Caco-2 (cell line): ENCODE measurements at regions not wholly inside any gene's neighbourhood (a gene's known extent, or its start where the extent isn't known, plus 50 kb on each side); places are given as distances from the start of the nearest gene placed in this dataset.
"Not testable (repeated sequence)": the region's sequence is repeated elsewhere in the genome, so short reads cannot be mapped to it uniquely, and the experiment has no call there.

Experiments
- BruUV-seq: library from RNA; stranded (reverse); fragments of 400-500 nt; replicated peaks from 2 replicates; lab custom pipeline; 2021; lab: Mats Ljungman, UMichigan
- CTCF ChIA-PET: fragments of 300-600 bp; sonication (Branson Sonifier 250); formaldehyde crosslinking; loops from one replicate; lab custom pipeline; 2022; ENCODE audit warnings: antibody characterized with exemption; lab: Charles Lee
- POLR2A ChIA-PET: fragments of 300-600 bp; sonication (Branson Sonifier 250); formaldehyde crosslinking; loops from one replicate; lab custom pipeline; 2022; ENCODE audit warnings: antibody characterized with exemption; lab: Charles Lee
- DNase-seq, 2 experiments: peaks; one replicate each; pipeline versions ENCODE4 v3.0.0 to v3.0.0-alpha.2; 2020 to 2022
- H3K27me3 ChIP-seq: replicated peaks from 2 replicates; pipeline ENCODE4 v1.6.0; 2011; ENCODE audit warnings: low read length; ENCODE audit not compliant: control insufficient read depth, insufficient read depth
- H3K36me3 ChIP-seq: 2 replicates; pipeline ENCODE4 v1.5.1; 2011; ENCODE audit warnings: low read length; ENCODE audit not compliant: control insufficient read depth, insufficient read depth
- H3K4me1 ChIP-seq: fragments of 250-450 bp; sonication (Bioruptor Pico); 2 replicates; pipeline ENCODE4 v1.5.1; 2020; ENCODE audit warnings: mild to moderate bottlenecking
- H3K4me3 ChIP-seq: 2 replicates; pipeline ENCODE4 v1.5.1; 2011; ENCODE audit warnings: low read depth, mild to moderate bottlenecking, control low read depth, low read length
- H3K9me3 ChIP-seq: fragments of 250-450 bp; sonication (Bioruptor Pico); 2 replicates; pipeline ENCODE4 v1.5.1; 2020; ENCODE audit warnings: mild to moderate bottlenecking, moderate library complexity
- H3K27ac Mint-ChIP-seq: one replicate; pipeline ENCODE4 v1.8.0; 2022; ENCODE audit warnings: mixed read lengths; ENCODE audit not compliant: unreplicated experiment
- H3K27me3 Mint-ChIP-seq: one replicate; pipeline ENCODE4 v1.8.0; 2022; ENCODE audit warnings: mixed read lengths; ENCODE audit not compliant: insufficient read depth, unreplicated experiment
- H3K36me3 Mint-ChIP-seq: one replicate; pipeline ENCODE4 v1.8.0; 2022; ENCODE audit warnings: mild to moderate bottlenecking, mixed read lengths; ENCODE audit not compliant: insufficient read depth, unreplicated experiment
- H3K4me1 Mint-ChIP-seq: one replicate; pipeline ENCODE4 v1.8.0; 2022; ENCODE audit warnings: low read depth, mixed read lengths; ENCODE audit not compliant: unreplicated experiment
- H3K4me3 Mint-ChIP-seq: one replicate; pipeline ENCODE4 v1.8.0; 2022; ENCODE audit warnings: mild to moderate bottlenecking, moderate library complexity, mixed read lengths; ENCODE audit not compliant: unreplicated experiment
- H3K9me3 Mint-ChIP-seq: one replicate; pipeline ENCODE4 v1.8.0; 2022; ENCODE audit warnings: mixed read lengths; ENCODE audit not compliant: unreplicated experiment
- CTCF ChIP-seq, 2 experiments: fragments of 200-600 bp in 1 of 2; IDR thresholded peaks; 1 replicate in 1 of 2; 2 replicates in 1 of 2; pipeline versions ENCODE4 v1.5.1 to v1.8.0; 2011 to 2022; ENCODE audit warnings: antibody characterized with exemption in 1 of 2, control low read depth in 1 of 2, inconsistent platforms in 1 of 2, low read depth in 1 of 2, low read length in 1 of 2, mild to moderate bottlenecking in 1 of 2, moderate library complexity in 1 of 2; ENCODE audit not compliant: insufficient read depth in 1 of 2, severe bottlenecking in 1 of 2, unreplicated experiment in 1 of 2
- intact Hi-C: fragments of 100-400 bp; cut with micrococcal nuclease; formaldehyde crosslinking; loops from one replicate; pipeline ENCODE4 v1.10.0; 2022; ENCODE audit not compliant: unreplicated experiment

DNA sequence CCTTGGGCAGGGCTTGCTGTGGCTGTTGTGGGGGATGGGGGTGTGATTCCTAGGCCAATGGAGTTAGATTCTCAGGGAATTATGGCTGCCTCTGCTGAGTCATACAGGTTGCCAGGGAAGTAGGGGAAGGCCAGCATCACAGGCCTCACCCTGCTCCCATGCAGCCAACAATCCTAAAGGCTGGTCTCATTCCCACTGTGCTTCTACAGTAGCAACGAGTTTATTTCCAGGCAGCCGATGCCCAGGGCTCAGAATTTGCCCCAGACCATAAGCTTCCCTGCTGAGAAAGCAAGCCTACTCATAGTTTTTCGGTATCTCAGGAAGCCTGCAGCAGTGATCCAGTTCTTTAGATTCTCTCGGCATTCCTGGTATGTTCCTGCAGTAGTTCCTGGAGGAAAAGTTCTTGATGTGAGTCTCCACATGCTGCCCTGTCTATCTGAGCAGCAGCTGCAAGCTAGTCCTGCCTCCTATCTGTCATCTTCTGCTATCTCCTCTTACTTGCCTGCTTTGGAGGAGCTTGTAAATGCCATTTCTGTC, 59.3 kb upstream of the SELENOP start:
- H3K27me3 Mint-ChIP-seq = no peaks in the 10 kb centered on the region
- Histone ChIP-seq H3K4me3 (no peak overlapping the region), H3K9me3 (peaks cover 5% of the 10 kb centered on the region), H3K36me3 (no peaks in the 10 kb centered on the region), H3K4me1 (peaks cover 30% of the 10 kb centered on the region), H3K27me3 (no peaks in the 10 kb centered on the region)
- ChIA-PET POLR2A (no interaction called here), CTCF (no interaction called here)
- H3K4me3 Mint-ChIP-seq = no peak overlapping the region
- no peak for TF ChIP-seq CTCF (IDR thresholded peaks at IDR 0.05; ENCODE audit: insufficient read depth in 1 of 2, low read depth in 1 of 2, low read length in 1 of 2, severe bottlenecking in 1 of 2, unreplicated experiment in 1 of 2)
- no peaks in the 10 kb centered on the region for H3K36me3 Mint-ChIP-seq
- no peak overlapping the region for H3K27ac Mint-ChIP-seq
- BruUV-seq = no TSS peak
- no peaks in the 10 kb centered on the region for H3K9me3 Mint-ChIP-seq
- no peak for DNase-seq
- H3K4me1 Mint-ChIP-seq = peaks cover 24% of the 10 kb centered on the region
- intact Hi-C loops = no loop called here

DNA sequence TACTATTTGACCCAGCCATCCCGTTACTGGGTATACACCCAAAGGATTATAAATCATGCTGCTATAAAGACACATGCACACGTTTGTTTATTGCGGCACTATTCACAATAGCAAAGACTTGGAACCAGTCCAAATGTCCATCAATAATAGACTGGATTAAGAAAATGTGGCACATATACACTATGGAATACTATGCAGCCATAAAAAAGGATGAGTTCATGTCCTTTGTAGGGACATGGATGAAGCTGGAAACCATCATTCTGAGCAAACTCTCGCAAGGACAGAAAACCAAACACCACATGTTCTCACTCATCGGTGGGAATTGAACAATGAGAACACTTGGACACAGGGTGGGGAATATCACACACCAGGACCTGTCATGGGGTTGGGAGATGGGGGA, 56.7 kb upstream of the SELENOP start:
- CTCF ChIA-PET, BruUV-seq, H3K27me3 Mint-ChIP-seq, H3K36me3 Mint-ChIP-seq, H3K4me1 Mint-ChIP-seq, H3K9me3 ChIP-seq, intact Hi-C loops, H3K27ac Mint-ChIP-seq, DNase-seq, H3K4me3 ChIP-seq, H3K4me1 ChIP-seq, H3K36me3 ChIP-seq, POLR2A ChIA-PET, H3K27me3 ChIP-seq, H3K4me3 Mint-ChIP-seq: not testable (repeated sequence)
- peaks cover 24% of the 10 kb centered on the region for H3K9me3 Mint-ChIP-seq

DNA sequence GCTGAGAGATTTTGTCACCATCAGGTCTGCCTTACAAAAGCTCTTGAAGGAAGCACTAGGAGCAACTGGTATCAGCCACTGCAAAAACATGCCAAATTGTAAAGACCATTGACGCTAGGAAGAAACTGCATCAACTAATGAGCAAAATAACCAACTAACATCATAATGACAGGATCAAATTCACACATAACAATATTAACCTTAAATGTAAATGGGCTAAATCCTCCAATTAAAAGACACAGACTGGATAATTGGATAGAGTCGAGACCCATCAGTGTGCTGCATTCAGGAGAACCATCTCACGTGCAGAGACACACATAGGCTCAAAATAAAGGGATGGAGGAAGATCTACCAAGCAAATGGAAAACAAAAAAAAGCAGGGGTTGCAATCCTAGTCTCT, 53.1 kb upstream of the SELENOP start:
- H3K27me3 ChIP-seq, H3K4me1 ChIP-seq, POLR2A ChIA-PET, H3K4me1 Mint-ChIP-seq, H3K4me3 ChIP-seq, BruUV-seq, intact Hi-C loops, H3K36me3 Mint-ChIP-seq, H3K4me3 Mint-ChIP-seq, DNase-seq, H3K36me3 ChIP-seq, H3K27me3 Mint-ChIP-seq, H3K27ac Mint-ChIP-seq, CTCF ChIA-PET: not testable (repeated sequence)
- H3K9me3 ChIP-seq = peaks cover 12% of the 10 kb centered on the region
- peaks cover 44% of the 10 kb centered on the region for H3K9me3 Mint-ChIP-seq
